ENCODE measurements at regions not wholly inside any gene's neighbourhood (a gene's known extent, or its start where the extent isn't known, plus 50 kb on each side); places are given as distances from the start of the nearest gene placed in this dataset.

DNA sequence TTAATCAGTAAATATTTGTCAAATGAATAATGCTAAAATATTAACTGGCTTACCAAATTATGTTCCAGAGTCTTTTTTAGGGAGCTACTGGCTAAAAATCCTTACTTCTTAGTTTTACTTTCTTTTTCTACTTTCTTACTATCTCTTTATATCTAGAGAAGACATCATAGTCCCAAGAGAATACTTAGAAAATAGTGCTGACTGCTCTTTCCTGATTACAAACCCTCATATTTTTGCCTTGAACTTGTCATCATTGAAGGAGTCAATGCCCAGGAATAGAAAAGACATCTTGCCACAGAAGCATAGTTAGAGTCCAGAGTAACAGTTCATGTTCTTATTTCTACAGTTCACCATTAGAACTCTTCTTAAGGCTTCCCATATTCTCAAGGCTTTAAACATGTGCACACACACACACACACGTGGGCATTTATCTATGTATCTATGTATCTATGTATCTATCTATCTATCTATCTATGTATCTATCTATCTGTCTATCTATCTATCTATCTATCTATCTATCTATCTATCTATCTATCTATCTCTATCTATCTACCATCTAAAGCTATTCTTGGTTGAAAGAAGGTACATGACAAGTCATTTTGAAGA lies 654.3 kb downstream of the ANXA1 start:
- TF ChIP-seq, protein P1, sequence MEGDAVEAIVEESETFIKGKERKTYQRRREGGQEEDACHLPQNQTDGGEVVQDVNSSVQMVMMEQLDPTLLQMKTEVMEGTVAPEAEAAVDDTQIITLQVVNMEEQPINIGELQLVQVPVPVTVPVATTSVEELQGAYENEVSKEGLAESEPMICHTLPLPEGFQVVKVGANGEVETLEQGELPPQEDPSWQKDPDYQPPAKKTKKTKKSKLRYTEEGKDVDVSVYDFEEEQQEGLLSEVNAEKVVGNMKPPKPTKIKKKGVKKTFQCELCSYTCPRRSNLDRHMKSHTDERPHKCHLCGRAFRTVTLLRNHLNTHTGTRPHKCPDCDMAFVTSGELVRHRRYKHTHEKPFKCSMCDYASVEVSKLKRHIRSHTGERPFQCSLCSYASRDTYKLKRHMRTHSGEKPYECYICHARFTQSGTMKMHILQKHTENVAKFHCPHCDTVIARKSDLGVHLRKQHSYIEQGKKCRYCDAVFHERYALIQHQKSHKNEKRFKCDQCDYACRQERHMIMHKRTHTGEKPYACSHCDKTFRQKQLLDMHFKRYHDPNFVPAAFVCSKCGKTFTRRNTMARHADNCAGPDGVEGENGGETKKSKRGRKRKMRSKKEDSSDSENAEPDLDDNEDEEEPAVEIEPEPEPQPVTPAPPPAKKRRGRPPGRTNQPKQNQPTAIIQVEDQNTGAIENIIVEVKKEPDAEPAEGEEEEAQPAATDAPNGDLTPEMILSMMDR (IDR thresholded peaks at IDR 0.05) = no peak
- no peak for TF ChIP-seq POLR2A (IDR thresholded peaks at IDR 0.05; ENCODE audit: low read depth)

Measured in esophagus muscularis mucosa (tissue), 3 donors.